H9 (cell line): ENCODE measurements at regions not wholly inside any gene's neighbourhood (a gene's known extent, or its start where the extent isn't known, plus 50 kb on each side); places are given as distances from the start of the nearest gene placed in this dataset.

Source experiments
- DNase-seq: peaks from one replicate; pipeline ENCODE4 v3.0.0-alpha.2; 2017
- H2AFZ ChIP-seq: one replicate; pipeline ENCODE4 v1.6.1; 2013; ENCODE audit warnings: mild to moderate bottlenecking, low read length, control low read depth, moderate library complexity
- H2AK5ac ChIP-seq: 2 replicates; pipeline ENCODE4 v1.6.1; 2013; ENCODE audit warnings: low read length, control low read depth, mixed read lengths; ENCODE audit not compliant: insufficient read length
- H2BK120ac ChIP-seq: one replicate; pipeline ENCODE4 v1.6.1; 2013; ENCODE audit warnings: low read depth, mild to moderate bottlenecking, low read length, control low read depth, inconsistent platforms; ENCODE audit not compliant: poor library complexity, severe bottlenecking
- H2BK12ac ChIP-seq: 2 replicates; pipeline ENCODE4 v1.6.1; 2013; ENCODE audit warnings: low read length, control low read depth, mixed read lengths, low read depth; ENCODE audit not compliant: insufficient read length
- H2BK15ac ChIP-seq: 2 replicates; pipeline ENCODE4 v1.6.1; 2013; ENCODE audit warnings: low read depth, low read length, control low read depth
- H2BK20ac ChIP-seq: one replicate; pipeline ENCODE4 v1.6.1; 2013; ENCODE audit warnings: low read depth, mild to moderate bottlenecking, low read length, control low read depth, inconsistent platforms; ENCODE audit not compliant: poor library complexity, severe bottlenecking
- H2BK5ac ChIP-seq: 2 replicates; pipeline ENCODE4 v1.6.1; 2013; ENCODE audit warnings: low read length, control low read depth, mixed read lengths; ENCODE audit not compliant: insufficient read length
- H3K14ac ChIP-seq: 2 replicates; pipeline ENCODE4 v1.6.1; 2013; ENCODE audit warnings: low read length, control low read depth; ENCODE audit not compliant: insufficient read depth
- H3K18ac ChIP-seq: 2 replicates; pipeline ENCODE4 v1.6.1; 2013; ENCODE audit warnings: low read depth, mild to moderate bottlenecking, mixed read lengths, low read length, control low read depth; ENCODE audit not compliant: insufficient read length
- H3K23ac ChIP-seq: 2 replicates; pipeline ENCODE4 v1.6.1; 2013; ENCODE audit warnings: low read length, control low read depth, mixed read lengths, low read depth; ENCODE audit not compliant: insufficient read length
- H3K23me2 ChIP-seq: 2 replicates; pipeline ENCODE4 v1.6.1; 2013; ENCODE audit warnings: low read depth, mild to moderate bottlenecking, mixed read lengths, low read length, control low read depth; ENCODE audit not compliant: insufficient read length, poor library complexity, severe bottlenecking
- H3K27ac ChIP-seq: 2 replicates; pipeline ENCODE4 v1.5.1; 2013; ENCODE audit warnings: low read length, control low read depth, mixed read lengths, low read depth; ENCODE audit not compliant: insufficient read length
- H3K27me3 ChIP-seq: 2 replicates; pipeline ENCODE4 v1.6.1; 2013; ENCODE audit warnings: low read length, control low read depth, inconsistent platforms; ENCODE audit not compliant: insufficient read depth
- H3K4ac ChIP-seq: 2 replicates; pipeline ENCODE4 v1.6.1; 2013; ENCODE audit warnings: low read depth, mild to moderate bottlenecking, control low read depth, inconsistent platforms, low read length, moderate library complexity
- H3K4me1 ChIP-seq: 2 replicates; pipeline ENCODE4 v1.6.1; 2013; ENCODE audit warnings: low read length, control low read depth, inconsistent platforms; ENCODE audit not compliant: insufficient read depth
- H3K4me2 ChIP-seq: 2 replicates; pipeline ENCODE4 v1.6.1; 2013; ENCODE audit warnings: low read length, control low read depth, mixed read lengths; ENCODE audit not compliant: insufficient read length, insufficient read depth
- H3K56ac ChIP-seq: 2 replicates; pipeline ENCODE4 v1.6.1; 2013; ENCODE audit warnings: low read depth, mild to moderate bottlenecking, mixed read lengths, low read length, control low read depth; ENCODE audit not compliant: insufficient read length
- H3K79me1 ChIP-seq: 2 replicates; pipeline ENCODE4 v1.6.1; 2013; ENCODE audit warnings: low read depth, mild to moderate bottlenecking, moderate library complexity, low read length, control low read depth, inconsistent platforms; ENCODE audit not compliant: insufficient read depth, poor library complexity, severe bottlenecking
- H3K79me2 ChIP-seq: 2 replicates; pipeline ENCODE4 v1.6.1; 2013; ENCODE audit warnings: low read length, control low read depth, inconsistent platforms; ENCODE audit not compliant: insufficient read depth
- H3K9ac ChIP-seq: 2 replicates; pipeline ENCODE4 v1.6.1; 2013; ENCODE audit warnings: low read length, control low read depth, mixed read lengths; ENCODE audit not compliant: insufficient read length; ENCODE audit errors: extremely low read depth
- H3K9me3 ChIP-seq: one replicate; pipeline ENCODE4 v1.6.1; 2013; ENCODE audit warnings: low read depth, low read length, inconsistent platforms; ENCODE audit not compliant: control insufficient read depth
- H3T11ph ChIP-seq: one replicate; pipeline ENCODE4 v1.6.1; 2013; ENCODE audit warnings: mild to moderate bottlenecking, low read length, control low read depth, inconsistent platforms
- H4K20me1 ChIP-seq: one replicate; pipeline ENCODE4 v1.6.1; 2013; ENCODE audit not compliant: control insufficient read depth, insufficient read length, insufficient read depth
- H4K5ac ChIP-seq: 2 replicates; pipeline ENCODE4 v1.6.1; 2013; ENCODE audit warnings: low read depth, mild to moderate bottlenecking, mixed read lengths, low read length, control low read depth; ENCODE audit not compliant: insufficient read length
- H4K8ac ChIP-seq: replicated peaks from 2 replicates; pipeline ENCODE4 v1.6.1; 2013; ENCODE audit warnings: low read length, control low read depth, mixed read lengths, low read depth; ENCODE audit not compliant: insufficient read length
- H4K91ac ChIP-seq: 2 replicates; pipeline ENCODE4 v1.6.1; 2013; ENCODE audit warnings: low read depth, mild to moderate bottlenecking, moderate library complexity, mixed read lengths, low read length, control low read depth; ENCODE audit not compliant: insufficient read length
- H3K27ac Mint-ChIP-seq, 3 experiments: 2 replicates in 2 of 3; 3 replicates in 1 of 3; pipeline ENCODE4 v1.8.0; 2020 to 2021; ENCODE audit warnings: mixed read lengths in 3 of 3, mild to moderate bottlenecking in 1 of 3, moderate library complexity in 1 of 3
- H3K27me3 Mint-ChIP-seq: 2 replicates; pipeline ENCODE4 v1.8.0; 2021; ENCODE audit warnings: low read depth, mild to moderate bottlenecking, moderate library complexity, mixed read lengths
- H3K36me3 Mint-ChIP-seq, 3 experiments: 2 replicates in 2 of 3; 3 replicates in 1 of 3; pipeline ENCODE4 v1.8.0; 2020 to 2021; ENCODE audit warnings: low read depth in 3 of 3, mixed read lengths in 3 of 3; ENCODE audit not compliant: insufficient read depth in 1 of 3
- H3K4me1 Mint-ChIP-seq, 2 experiments: 2 replicates each; pipeline ENCODE4 v1.8.0; 2020; ENCODE audit warnings: mixed read lengths in 2 of 2
- H3K4me3 Mint-ChIP-seq, 2 experiments: 2 replicates in 1 of 2; 3 replicates in 1 of 2; pipeline ENCODE4 v1.8.0; 2020 to 2021; ENCODE audit warnings: mild to moderate bottlenecking in 2 of 2, mixed read lengths in 2 of 2, moderate library complexity in 1 of 2
- H3K9me3 Mint-ChIP-seq, 2 experiments: 2 replicates in 1 of 2; 3 replicates in 1 of 2; pipeline ENCODE4 v1.8.0; 2020; ENCODE audit warnings: mild to moderate bottlenecking in 2 of 2, mixed read lengths in 2 of 2, moderate library complexity in 1 of 2
- TF ChIP-seq, protein P1 (sequence below): fragments of 200-600 bp; sonication (generic); conservative IDR thresholded peaks from 3 replicates; pipeline ENCODE4 v1.8.0; 2021; ENCODE audit warnings: antibody characterized with exemption, mild to moderate bottlenecking

DNA sequence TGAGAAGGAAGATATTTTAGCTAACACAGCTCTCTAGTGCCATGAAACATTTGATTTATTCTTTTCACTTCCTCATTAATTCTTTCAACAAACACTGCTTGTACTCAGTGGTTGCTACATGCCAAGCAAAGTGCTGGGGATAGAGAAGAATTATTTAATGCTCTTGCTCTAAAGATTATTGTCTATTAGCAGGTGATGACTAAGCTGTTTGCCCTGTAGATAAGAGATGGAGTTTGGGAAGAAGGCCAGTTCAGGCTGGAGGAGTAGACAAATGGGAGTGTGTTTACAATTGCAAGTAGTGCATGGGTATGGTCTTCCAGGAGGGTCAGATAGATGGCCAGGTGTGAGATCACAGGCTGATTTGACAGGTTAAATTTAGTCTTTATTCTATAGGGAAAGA is 99.8 kb upstream of the SEL1L start:
- Histone ChIP-seq H4K20me1 (no peaks in the 10 kb centered on the region), H3K4me2 (no peak overlapping the region), H3K56ac (no peak overlapping the region), H2AK5ac (no peak overlapping the region), H3K9me3 (no peaks in the 10 kb centered on the region), H2BK12ac (no peak overlapping the region), H3K9ac (no peak overlapping the region), H3K23ac (no peak overlapping the region), H3K27me3 (no peaks in the 10 kb centered on the region), H2BK20ac (no peak overlapping the region), H2BK15ac (no peak overlapping the region), H2AFZ (no peak overlapping the region), H3K4ac (no peak overlapping the region), H3K18ac (no peak overlapping the region), H3K14ac (no peak overlapping the region), H3K79me1 (no peaks in the 10 kb centered on the region), H3K4me1 (no peaks in the 10 kb centered on the region), H4K8ac (no peak overlapping the region), H3T11ph (no peak overlapping the region), H3K27ac (no peak overlapping the region), H4K91ac (no peak overlapping the region), H3K23me2 (no peaks in the 10 kb centered on the region), H4K5ac (no peak overlapping the region), H2BK5ac (no peak overlapping the region), H2BK120ac (no peak overlapping the region), H3K79me2 (no peaks in the 10 kb centered on the region)
- DNase-seq: no peak
- TF ChIP-seq, protein P1, sequence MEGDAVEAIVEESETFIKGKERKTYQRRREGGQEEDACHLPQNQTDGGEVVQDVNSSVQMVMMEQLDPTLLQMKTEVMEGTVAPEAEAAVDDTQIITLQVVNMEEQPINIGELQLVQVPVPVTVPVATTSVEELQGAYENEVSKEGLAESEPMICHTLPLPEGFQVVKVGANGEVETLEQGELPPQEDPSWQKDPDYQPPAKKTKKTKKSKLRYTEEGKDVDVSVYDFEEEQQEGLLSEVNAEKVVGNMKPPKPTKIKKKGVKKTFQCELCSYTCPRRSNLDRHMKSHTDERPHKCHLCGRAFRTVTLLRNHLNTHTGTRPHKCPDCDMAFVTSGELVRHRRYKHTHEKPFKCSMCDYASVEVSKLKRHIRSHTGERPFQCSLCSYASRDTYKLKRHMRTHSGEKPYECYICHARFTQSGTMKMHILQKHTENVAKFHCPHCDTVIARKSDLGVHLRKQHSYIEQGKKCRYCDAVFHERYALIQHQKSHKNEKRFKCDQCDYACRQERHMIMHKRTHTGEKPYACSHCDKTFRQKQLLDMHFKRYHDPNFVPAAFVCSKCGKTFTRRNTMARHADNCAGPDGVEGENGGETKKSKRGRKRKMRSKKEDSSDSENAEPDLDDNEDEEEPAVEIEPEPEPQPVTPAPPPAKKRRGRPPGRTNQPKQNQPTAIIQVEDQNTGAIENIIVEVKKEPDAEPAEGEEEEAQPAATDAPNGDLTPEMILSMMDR: no peak
- H3K4me3 Mint-ChIP-seq: no peak overlapping the region
- no peaks in the 10 kb centered on the region for H3K4me1 Mint-ChIP-seq
- no peaks in the 10 kb centered on the region; the same call in 1 of the 2 replicates for H3K27me3 Mint-ChIP-seq
- H3K36me3 Mint-ChIP-seq: no peaks in the 10 kb centered on the region
- H3K27ac Mint-ChIP-seq: no peak overlapping the region
- no peaks in the 10 kb centered on the region for H3K9me3 Mint-ChIP-seq
